Duodenal mucosa (tissue), 2 donors: ENCODE measurements at regions not wholly inside any gene's neighbourhood (a gene's known extent, or its start where the extent isn't known, plus 50 kb on each side); places are given as distances from the start of the nearest gene placed in this dataset.
"Not testable (repeated sequence)": the region's sequence is repeated elsewhere in the genome, so short reads cannot be mapped to it uniquely, and the experiment has no call there.

Experiments used
- H3K27ac ChIP-seq: one replicate; pipeline ENCODE4 v1.7.0; 2013; ENCODE audit warnings: low read depth, low read length
- H3K27me3 ChIP-seq, 2 donors: one replicate each; pipeline ENCODE4 v1.7.0; 2013; ENCODE audit warnings: low read length in 2 of 2, control low read depth in 1 of 2; ENCODE audit not compliant: insufficient read depth in 2 of 2, control insufficient read depth in 1 of 2
- H3K36me3 ChIP-seq, 2 donors: one replicate each; pipeline ENCODE4 v1.7.0; 2013; ENCODE audit warnings: low read length in 2 of 2, control low read depth in 1 of 2; ENCODE audit not compliant: insufficient read depth in 2 of 2, control insufficient read depth in 1 of 2
- H3K4me1 ChIP-seq, 2 donors: one replicate each; pipeline ENCODE4 v1.7.0; 2013; ENCODE audit warnings: low read length in 2 of 2, control low read depth in 1 of 2; ENCODE audit not compliant: insufficient read depth in 2 of 2, control insufficient read depth in 1 of 2
- H3K4me3 ChIP-seq, 2 donors: one replicate each; pipeline ENCODE4 v1.7.0; 2013; ENCODE audit warnings: low read length in 2 of 2, low read depth in 1 of 2
- H3K9ac ChIP-seq, 2 donors: one replicate each; pipeline ENCODE4 v1.7.0; 2013; ENCODE audit warnings: low read length in 2 of 2, low read depth in 1 of 2
- H3K9me3 ChIP-seq, 2 donors: one replicate each; pipeline ENCODE4 v1.7.0; 2013; ENCODE audit warnings: low read length in 2 of 2, control low read depth in 1 of 2; ENCODE audit not compliant: control insufficient read depth in 1 of 2

DNA sequence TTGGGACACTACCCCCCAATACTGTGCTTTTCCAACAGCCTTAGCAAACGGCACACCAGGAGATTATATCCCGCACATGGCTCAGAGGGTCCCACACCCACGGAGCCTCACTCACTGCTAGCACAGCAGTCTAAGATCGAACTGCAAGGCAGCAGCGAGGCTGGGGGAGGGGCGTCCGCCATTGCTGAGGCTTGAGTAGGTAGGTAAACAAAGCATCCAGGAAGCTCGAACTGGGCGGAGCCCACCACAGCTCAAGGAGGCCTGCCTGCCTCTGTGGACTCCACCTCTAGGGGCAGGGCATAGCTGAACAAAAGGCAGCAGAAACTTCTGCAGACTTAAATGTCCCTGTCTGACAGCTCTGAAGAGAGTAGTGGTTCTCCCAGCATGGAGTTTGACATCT lies 447.3 kb upstream of the RAB6C start:
- not testable (repeated sequence) for H3K27ac ChIP-seq, H3K27me3 ChIP-seq, H3K9me3 ChIP-seq, H3K9ac ChIP-seq, H3K4me3 ChIP-seq, H3K36me3 ChIP-seq, H3K4me1 ChIP-seq

GRCh38 chr2:129548880-129549279 lies 430.6 kb upstream of the RAB6C start:
- H3K4me1 ChIP-seq: no peaks in the 10 kb centered on the region
- no peak overlapping the region for H3K27ac ChIP-seq
- no peak overlapping the region for H3K9ac ChIP-seq
- H3K36me3 ChIP-seq: no peaks in the 10 kb centered on the region
- H3K27me3 ChIP-seq: no peaks in the 10 kb centered on the region
- no peaks in the 10 kb centered on the region for H3K9me3 ChIP-seq
- no peak overlapping the region for H3K4me3 ChIP-seq

- Histone ChIP-seq H3K36me3 (no peaks in the 10 kb centered on the region), H3K27me3 (no peaks in the 10 kb centered on the region), H3K27ac (no peak overlapping the region), H3K4me1 (no peaks in the 10 kb centered on the region), H3K4me3 (no peak overlapping the region), H3K9me3 (no peaks in the 10 kb centered on the region), H3K9ac (no peak overlapping the region)
These were observed 428.9 kb upstream of the RAB6C start for GRCh38 chr2:129550536-129550935.

GRCh38 chr2:129554373-129554772 lies 425.1 kb upstream of the RAB6C start:
- no peak overlapping the region for H3K27ac ChIP-seq
- H3K9me3 ChIP-seq: no peaks in the 10 kb centered on the region
- no peak overlapping the region for H3K9ac ChIP-seq
- no peaks in the 10 kb centered on the region for H3K27me3 ChIP-seq
- H3K36me3 ChIP-seq: no peaks in the 10 kb centered on the region
- H3K4me1 ChIP-seq: no peaks in the 10 kb centered on the region
- H3K4me3 ChIP-seq: no peak overlapping the region

- no peak overlapping the region for H3K4me3 ChIP-seq
- H3K4me1 ChIP-seq: no peaks in the 10 kb centered on the region
- H3K9me3 ChIP-seq: no peaks in the 10 kb centered on the region
- no peaks in the 10 kb centered on the region for H3K27me3 ChIP-seq
- no peaks in the 10 kb centered on the region for H3K36me3 ChIP-seq
- H3K9ac ChIP-seq: no peak overlapping the region
- no peak overlapping the region for H3K27ac ChIP-seq
These were observed 420.4 kb upstream of the RAB6C start for GRCh38 chr2:129559101-129559500.

GRCh38 chr2:129565551-129566109 lies 413.8 kb upstream of the RAB6C start:
- H3K36me3 ChIP-seq: no peaks in the 10 kb centered on the region
- H3K9me3 ChIP-seq: no peaks in the 10 kb centered on the region
- H3K4me3 ChIP-seq: no peak overlapping the region
- no peak overlapping the region for H3K9ac ChIP-seq
- H3K27me3 ChIP-seq: no peaks in the 10 kb centered on the region
- no peak overlapping the region for H3K27ac ChIP-seq
- no peaks in the 10 kb centered on the region for H3K4me1 ChIP-seq

- not testable (repeated sequence) for H3K27ac ChIP-seq, H3K36me3 ChIP-seq, H3K9me3 ChIP-seq, H3K27me3 ChIP-seq, H3K4me3 ChIP-seq, H3K9ac ChIP-seq, H3K4me1 ChIP-seq
These were observed 408.7 kb upstream of the RAB6C start for GRCh38 chr2:129570812-129571211.

GRCh38 chr2:129575431-129575830 lies 404.0 kb upstream of the RAB6C start:
- H3K4me3 ChIP-seq: no peak overlapping the region
- no peak overlapping the region for H3K9ac ChIP-seq
- peaks cover 0 to 3% of the 10 kb centered on the region in 2 donors for H3K9me3 ChIP-seq
- no peak overlapping the region for H3K27ac ChIP-seq
- H3K4me1 ChIP-seq: no peaks in the 10 kb centered on the region
- no peaks in the 10 kb centered on the region for H3K36me3 ChIP-seq
- H3K27me3 ChIP-seq: no peaks in the 10 kb centered on the region

DNA sequence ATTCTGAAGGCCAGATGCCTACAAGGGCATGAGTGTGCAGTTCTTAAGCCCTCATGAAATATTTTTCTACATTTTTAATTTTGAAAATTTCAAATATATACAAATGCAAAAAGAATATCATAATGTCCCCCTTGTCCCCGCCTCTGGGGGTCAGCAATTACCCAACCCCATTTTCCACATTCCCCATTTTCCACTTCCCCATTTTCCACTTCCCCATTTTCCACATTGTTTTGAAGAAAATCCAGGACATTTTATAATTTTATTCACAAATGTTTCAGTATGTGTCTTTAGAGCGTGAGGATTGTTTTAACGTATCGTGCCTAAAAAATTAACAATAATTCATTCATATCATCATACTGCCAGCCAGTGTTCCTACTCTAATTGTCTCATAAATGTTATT lies 403.6 kb upstream of the RAB6C start:
- H3K9ac ChIP-seq: no peak overlapping the region
- peaks cover 0 to 3% of the 10 kb centered on the region in 2 donors for H3K9me3 ChIP-seq
- no peaks in the 10 kb centered on the region for H3K27me3 ChIP-seq
- no peaks in the 10 kb centered on the region for H3K4me1 ChIP-seq
- H3K36me3 ChIP-seq: no peaks in the 10 kb centered on the region
- H3K4me3 ChIP-seq: no peak overlapping the region
- H3K27ac ChIP-seq: no peak overlapping the region

- no peak overlapping the region for H3K4me3 ChIP-seq
- no peaks in the 10 kb centered on the region for H3K4me1 ChIP-seq
- no peaks in the 10 kb centered on the region for H3K36me3 ChIP-seq
- no peaks in the 10 kb centered on the region for H3K9me3 ChIP-seq
- no peak overlapping the region for H3K27ac ChIP-seq
- H3K9ac ChIP-seq: no peak overlapping the region
- H3K27me3 ChIP-seq: no peaks in the 10 kb centered on the region
These were observed 399.5 kb upstream of the RAB6C start for GRCh38 chr2:129580001-129580400.

DNA sequence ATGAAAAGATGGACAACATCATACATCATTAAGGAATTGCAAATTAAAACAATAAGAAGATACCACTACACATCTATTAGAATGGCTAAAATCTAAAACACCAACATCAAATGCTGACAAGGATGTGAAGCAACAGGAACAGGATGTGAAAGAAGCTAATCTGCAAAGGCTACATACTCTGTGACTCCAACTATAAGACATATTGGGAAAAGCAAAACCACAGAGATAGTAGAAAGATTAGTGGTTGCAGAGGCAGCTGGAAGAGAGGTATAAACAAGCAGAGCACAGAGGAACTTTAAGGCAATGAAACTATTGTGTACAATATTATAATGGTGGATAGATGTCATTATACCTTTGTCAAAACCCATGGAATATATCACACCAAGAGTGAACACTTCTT lies 393.7 kb upstream of the RAB6C start:
- Histone ChIP-seq H3K36me3 (no peaks in the 10 kb centered on the region), H3K4me1 (no peaks in the 10 kb centered on the region), H3K4me3 (no peak overlapping the region), H3K9me3 (no peaks in the 10 kb centered on the region), H3K9ac (no peak overlapping the region), H3K27ac (no peak overlapping the region), H3K27me3 (no peaks in the 10 kb centered on the region)
